ENCODE measurements at regions not wholly inside any gene's neighbourhood (a gene's known extent, or its start where the extent isn't known, plus 50 kb on each side); places are given as distances from the start of the nearest gene placed in this dataset.
"Not testable (repeated sequence)": the region's sequence is repeated elsewhere in the genome, so short reads cannot be mapped to it uniquely, and the experiment has no call there.

GRCh38 chr12:33813536-33813935, 208.8 kb upstream of the ALG10 start:
- DNase-seq, result no peak
- intact Hi-C loops (cut with DNase I), result no loop called here

- intact Hi-C loops (cut with DNase I), result no loop called here
- peak in 1 of 10 donors; percentile 49 for DNase-seq
These were observed 204.6 kb upstream of the ALG10 start for GRCh38 chr12:33817713-33818112.

DNA sequence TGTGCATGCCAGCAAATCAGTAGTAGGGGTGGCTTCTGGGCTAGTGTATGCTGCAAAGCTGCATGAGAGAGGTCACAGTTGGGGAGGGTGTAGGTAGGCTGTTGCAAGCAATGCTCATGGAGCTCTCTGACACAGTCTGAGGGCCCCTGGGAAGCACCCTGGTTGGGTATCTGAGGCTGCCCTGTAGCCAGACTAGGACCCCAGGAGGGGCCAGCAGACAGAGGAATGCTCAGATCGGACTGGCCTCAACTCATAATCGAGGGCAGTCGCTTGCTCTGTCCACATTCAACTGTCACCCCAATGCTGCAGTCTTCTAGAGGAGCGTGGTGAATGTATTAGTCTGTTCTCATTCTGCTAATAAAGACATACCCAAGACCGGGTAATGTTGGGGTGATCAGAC, 204.0 kb upstream of the ALG10 start:
- intact Hi-C loops (cut with DNase I), result no loop called here
- peak in 1 of 10 donors; percentile 63 for DNase-seq

DNA sequence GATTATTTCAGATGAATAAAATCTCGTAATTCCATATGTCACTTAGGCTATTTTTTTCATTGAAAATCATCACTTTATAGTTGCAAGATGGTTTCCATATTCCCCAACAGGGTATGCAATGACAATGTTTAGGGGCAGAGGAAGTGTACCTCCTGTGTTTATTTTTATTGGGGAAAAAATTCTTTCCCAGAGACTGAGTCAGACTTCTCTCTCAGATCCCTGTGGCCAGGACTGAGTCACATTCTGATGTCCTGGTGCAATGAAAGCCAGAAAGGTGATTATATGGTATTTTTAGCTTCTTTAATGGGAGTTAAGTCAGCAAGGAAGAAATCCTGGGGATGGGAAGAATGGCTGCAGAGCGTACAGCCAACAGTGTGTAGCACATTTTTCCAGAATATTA, 196.9 kb upstream of the ALG10 start:
- no peak for DNase-seq
- intact Hi-C loops (cut with DNase I), result no loop called here

- intact Hi-C loops (cut with DNase I), result no loop called here
- no peak for DNase-seq
These were observed 196.2 kb upstream of the ALG10 start for GRCh38 chr12:33825986-33826602.

- intact Hi-C loops (cut with DNase I), result no loop called here
- no peak for DNase-seq
These were observed 194.0 kb upstream of the ALG10 start for GRCh38 chr12:33828326-33828725.

DNA sequence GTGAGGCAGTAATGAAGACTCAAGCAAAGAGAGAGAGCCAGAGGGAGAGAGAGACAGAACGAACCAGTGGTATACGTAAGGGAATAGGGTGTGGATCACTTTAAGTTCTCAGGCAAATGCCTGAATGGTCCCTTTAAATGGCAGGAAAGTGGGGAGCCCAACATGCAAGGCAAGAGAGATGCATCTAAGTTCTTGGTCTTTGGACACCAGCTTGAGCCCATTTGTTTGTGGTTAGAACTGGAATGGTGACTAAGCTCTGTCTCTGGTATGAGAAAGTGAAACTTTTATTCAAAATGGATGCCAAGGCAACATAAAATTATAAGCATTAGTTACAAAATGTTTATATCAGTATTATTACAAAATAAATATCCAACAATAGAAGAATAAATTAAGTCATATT, 192.2 kb upstream of the ALG10 start:
- DNase-seq, result no peak
- intact Hi-C loops (cut with DNase I), result no loop called here

DNA sequence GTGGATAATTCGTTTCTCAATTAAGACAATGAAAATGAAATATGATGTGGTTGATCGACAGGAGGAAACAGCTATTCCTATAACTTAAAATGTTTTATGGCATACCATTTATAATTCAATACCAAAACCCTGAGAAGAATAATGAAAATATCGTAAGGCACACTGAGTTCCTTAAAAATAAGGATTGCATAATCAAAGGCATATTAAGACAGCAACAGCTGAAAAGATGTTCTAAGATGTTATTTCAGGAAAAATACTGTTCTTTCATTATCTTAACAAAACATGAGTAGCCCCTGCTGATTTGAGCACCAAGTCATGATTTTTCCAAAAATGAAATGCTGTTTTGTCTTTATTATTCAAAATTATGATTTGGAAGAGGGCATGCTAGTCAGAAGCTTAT, 189.4 kb upstream of the ALG10 start:
- intact Hi-C loops (cut with DNase I), result no loop called here
- no peak for DNase-seq

DNA sequence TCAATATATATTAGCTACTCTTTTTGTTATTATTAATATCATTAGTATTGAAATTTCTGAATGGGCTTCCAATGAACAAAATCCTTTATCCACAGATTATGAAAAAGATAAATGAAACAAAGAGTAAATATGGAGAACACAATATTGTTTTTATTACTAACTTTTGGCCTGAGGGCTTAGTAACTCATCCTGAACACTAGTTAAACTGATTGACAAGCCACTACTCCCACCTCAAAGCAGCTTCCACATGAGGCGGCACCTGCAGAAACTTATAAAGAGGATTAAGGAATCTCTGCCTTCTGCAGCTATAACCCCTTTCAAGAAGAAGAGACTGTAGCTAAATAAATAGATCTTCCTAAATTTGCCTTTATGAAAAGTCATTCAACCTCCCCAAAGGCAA, 187.6 kb upstream of the ALG10 start:
- intact Hi-C loops (cut with DNase I), result no loop called here
- no peak for DNase-seq

DNA sequence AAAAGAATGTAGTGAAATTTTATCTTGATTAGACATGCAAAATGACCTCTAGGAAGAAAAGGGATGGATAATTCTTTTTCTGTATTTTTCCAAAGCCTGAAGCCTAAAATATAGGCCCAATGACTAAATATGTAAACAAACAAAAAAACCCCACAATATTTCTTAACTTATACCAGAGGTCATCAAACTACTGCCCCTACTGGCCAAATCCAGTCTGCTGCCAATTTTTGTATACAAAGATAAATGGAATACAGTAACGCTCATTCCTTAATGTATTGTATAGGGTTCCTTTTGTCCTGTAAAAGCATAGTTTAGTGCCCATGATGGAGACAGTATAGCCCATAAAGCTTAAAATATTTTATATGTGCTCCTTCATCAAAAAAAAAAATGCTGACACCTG, 145.7 kb upstream of the ALG10 start:
- intact Hi-C loops (cut with DNase I), result no loop called here
- DNase-seq, result no peak

DNA sequence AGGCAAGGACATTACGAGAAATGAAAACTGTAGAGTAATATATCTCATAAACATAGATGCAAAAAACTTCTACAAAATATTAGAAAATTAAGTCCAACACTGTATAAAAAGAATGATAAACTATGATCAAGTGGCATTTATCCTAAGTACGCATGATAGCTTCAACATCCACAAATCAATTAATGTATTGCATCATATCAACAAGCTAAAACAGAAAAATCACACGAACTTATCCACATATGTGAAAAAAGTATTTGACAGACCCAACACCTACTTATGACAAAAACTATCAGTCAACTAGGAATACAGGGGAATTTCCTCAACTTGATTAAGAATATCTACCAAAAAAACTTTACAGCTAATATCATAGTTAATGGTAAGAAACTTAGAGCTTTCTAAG, 129.9 kb upstream of the ALG10 start:
- intact Hi-C loops (cut with DNase I), result no loop called here
- DNase-seq, result no peak

GRCh38 chr12:33920460-33920859, 101.8 kb upstream of the ALG10 start:
- DNase-seq, result peak in 2 of 10 donors; percentile 55 to 56
- intact Hi-C loops (cut with DNase I), result not testable (repeated sequence)

DNA sequence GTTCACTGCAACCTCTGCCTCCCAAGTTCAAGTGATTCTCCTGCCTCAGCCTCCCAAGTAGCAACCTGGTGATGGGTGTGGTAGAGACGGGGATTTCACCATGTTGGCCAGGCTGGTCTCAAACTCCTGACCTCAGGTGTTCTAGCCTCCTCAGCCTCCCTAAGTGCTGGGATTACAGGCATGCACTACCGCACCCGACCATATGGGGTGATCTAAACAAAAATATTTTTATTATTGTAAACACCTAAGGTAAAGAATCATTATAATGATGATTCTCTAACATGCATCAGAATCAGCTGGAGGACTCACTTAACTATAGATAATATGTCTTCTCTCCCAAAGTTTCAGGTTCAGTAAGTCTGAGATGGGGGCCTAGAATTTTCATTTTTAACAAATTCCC, 96.2 kb upstream of the ALG10 start:
- DNase-seq, result no peak
- intact Hi-C loops (cut with DNase I), result no loop called here

- intact Hi-C loops (cut with DNase I); DNase-seq: not testable (repeated sequence)
These were observed 84.6 kb upstream of the ALG10 start for GRCh38 chr12:33937669-33938068.

DNA sequence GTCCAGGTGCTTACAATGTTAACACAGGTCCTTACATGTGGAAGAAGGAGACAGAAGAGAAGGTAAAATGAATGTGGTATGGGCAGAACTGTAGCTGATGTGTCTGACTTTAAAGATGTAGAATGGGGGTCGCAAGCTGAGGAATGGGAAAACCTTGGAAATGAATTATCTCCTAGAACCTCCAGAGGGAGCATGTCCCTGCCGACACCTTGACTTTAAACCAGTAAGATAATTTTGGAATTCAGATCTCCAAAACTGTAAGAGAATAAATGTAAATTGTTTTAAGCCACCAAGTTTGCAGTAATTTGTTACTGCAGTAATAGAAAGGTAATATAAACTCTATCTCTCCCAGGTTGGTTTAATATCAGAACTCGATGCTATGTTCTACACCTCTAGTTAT, 80.1 kb upstream of the ALG10 start:
- intact Hi-C loops (cut with DNase I), result no loop called here
- DNase-seq, result no peak

- no peak for DNase-seq
- intact Hi-C loops (cut with DNase I), result no loop called here
These were observed 77.4 kb upstream of the ALG10 start for GRCh38 chr12:33944703-33945437.

GRCh38 chr12:33945438-33945784, 76.9 kb upstream of the ALG10 start:
- intact Hi-C loops (cut with DNase I), result no loop called here
- DNase-seq, result no peak

GRCh38 chr12:33966219-33966618, 56.1 kb upstream of the ALG10 start:
- DNase-seq; intact Hi-C loops (cut with DNase I): not testable (repeated sequence)

GRCh38 chr12:33967760-33968159, 54.5 kb upstream of the ALG10 start:
- no peak for DNase-seq
- intact Hi-C loops (cut with DNase I), result no loop called here
